NCI-H146 (cell line): ENCODE measurements at regions not wholly inside any gene's neighbourhood (a gene's known extent, or its start where the extent isn't known, plus 50 kb on each side); places are given as distances from the start of the nearest gene placed in this dataset.
"Not testable (repeated sequence)": the region's sequence is repeated elsewhere in the genome, so short reads cannot be mapped to it uniquely, and the experiment has no call there.

Experiments
- DNase-seq: peaks from one replicate; lab custom pipeline; 2025; lab: John Stamatoyannopoulos, UW

DNA sequence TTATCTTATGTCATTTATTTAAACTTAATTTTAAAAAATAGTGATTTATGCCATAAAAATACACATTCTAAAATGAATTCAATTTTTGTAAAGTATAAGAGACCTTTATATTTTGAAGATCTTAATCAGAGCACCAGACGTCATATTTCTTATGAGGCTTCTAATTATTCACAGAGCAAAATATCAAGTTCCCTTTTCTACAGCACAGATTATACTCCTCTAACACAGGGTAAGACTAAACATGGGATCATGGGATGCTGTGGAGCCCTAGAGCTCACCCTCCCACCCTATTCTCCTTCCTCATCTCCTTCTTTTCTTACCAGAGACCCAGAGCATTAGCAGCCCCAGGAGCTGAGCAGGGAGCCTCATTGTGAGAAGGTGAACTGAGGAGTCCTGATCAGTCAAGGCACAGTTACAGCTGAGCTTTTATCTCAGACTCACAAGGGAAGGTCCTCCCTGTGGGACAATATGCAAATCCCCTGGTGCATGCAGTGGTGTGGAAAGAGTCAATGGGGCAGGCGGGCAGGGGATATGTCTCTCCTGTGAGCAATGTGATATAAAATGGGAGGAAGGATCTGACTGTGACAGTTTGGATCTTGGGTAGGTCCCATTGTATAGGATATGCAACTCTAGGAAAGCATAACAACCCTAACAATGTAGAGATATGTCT is 530.7 kb downstream of the RPIA start:
- DNase-seq = not testable (repeated sequence)

DNA sequence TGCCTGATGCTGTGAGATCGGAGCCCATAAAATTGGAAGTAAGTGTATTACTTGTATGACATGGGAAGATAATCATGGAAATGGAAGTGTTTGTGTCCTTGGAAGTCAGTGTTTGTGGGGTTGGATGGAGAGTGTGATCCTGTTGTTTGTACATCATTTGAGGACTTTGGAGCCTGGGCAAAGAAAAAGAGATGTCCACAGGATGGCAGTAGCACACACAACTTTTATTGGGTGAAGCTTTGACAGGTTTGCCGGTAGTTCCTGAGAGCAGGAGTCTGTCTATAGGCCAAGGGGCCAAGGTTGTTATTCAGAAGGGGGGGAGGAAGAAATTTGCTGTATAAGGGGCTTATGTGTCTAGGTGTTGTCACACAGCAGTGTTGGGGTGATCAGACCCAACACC is 533.3 kb downstream of the RPIA start:
- DNase-seq = not testable (repeated sequence)

DNA sequence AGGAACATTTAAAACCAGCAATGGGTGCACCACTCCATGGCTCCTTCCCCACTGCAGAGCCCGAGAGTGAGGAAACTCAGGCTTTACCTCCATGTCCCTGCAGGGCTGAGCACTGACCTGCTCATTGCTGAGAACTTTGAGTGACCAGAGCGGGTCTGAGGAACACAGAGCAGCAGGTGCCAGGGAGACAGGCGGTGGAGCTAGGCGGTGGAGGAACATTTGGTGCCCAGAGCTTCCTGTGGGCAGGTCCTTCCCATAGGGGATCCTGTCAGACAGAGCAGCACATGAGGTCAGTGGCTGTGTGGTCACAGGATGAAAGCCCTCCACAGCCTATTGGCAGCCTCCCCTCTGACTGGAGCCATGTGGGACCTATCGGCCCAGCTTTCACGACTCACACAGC is 538.5 kb downstream of the RPIA start:
- not testable (repeated sequence) for DNase-seq

DNA sequence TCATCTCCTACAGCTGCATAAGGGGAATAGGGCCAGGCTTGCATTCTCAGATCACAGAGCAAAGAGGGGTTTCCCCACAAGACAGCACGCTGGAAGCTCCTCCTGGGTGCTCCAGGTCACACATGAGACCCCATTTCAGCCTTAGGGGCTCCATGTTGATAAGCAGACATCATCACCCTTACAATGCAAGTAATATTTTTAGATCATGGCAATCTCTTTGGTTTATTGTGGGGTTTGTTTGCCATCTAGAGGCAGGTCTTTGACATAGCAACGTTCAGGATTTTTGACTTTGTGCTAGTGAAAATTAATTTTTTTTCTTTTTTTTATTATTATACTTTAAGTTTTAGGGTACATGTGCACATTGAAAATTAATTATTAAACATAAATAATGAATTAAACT is 539.8 kb downstream of the RPIA start:
- not testable (repeated sequence) for DNase-seq

DNA sequence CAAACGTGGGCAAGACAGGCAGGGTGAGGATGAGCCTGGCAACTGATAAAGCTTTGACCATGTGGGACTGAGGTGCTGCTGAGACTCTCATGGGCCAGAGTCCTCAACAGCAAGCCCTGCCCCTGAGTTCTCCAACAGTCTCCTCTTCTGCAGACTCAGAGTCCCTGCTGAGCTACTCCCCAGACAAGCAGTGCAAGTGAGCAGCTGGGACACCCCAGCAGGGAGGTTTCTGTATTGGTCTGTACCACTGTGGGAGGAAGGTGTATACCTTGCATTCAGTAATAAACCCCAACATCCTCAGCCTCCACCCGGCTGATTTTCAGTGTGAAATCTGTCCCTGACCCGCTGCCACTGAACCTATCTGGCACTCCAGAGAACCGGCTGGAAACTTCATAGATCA is 542.5 kb downstream of the RPIA start:
- not testable (repeated sequence) for DNase-seq

DNA sequence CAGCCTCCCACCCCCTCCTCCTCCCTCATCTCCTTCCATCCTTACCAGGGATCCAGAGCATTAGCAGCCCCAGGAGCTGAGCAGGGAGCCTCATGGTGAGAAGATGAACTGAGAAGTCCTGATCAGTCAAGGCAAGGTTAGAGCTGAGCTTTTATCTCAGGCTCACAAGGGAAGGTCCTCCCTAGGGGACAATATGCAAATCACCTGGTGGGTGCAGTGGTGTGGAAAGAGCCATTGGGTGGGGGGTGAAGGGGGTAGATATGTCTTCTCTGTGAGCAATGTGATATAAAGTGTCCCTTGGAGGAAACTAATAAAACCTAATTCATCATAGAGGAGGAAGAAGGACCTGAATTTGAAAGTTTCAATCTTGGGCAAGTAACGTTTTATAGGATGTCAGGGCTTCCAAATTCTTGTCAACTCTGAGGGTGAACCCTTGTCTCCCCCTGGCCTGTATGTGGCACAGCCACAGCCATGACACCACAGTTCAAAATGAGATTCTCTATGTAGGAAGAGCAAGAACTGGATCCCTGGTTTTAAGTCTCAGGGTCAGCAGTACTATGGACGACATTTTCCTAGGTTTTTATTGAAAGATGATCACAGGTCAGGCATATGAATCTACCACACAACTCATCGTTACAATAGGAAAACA is 543.5 kb downstream of the RPIA start:
- not testable (repeated sequence) for DNase-seq

DNA sequence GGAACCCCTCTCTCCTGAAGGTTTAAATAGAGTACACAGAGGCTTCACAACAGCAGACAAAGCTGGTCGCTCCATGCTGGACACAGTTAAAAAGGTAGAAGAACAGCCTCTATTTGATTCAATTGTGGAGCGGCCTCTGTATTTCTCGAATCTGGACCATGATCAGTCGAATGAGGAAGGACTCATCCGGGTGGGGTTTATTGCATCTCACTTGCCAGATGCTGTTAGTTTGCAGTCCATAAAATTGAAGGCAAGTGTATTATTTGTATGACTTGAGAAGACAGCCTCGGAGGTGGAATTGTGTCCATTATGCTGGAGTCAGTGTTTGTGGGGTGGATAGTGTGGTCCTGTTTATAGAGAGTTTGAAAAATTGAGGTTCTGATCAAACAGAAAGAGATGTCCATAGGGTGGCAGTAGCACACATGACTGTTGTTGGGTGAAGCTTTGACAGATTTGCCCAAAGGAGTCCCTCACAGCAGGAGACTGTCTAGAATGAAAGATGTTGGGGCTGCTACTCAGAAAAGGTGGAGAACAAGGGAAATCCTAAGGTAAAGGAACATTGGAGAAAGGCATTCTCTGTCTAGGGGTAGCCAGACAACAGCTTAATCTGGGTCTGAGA is 545.5 kb downstream of the RPIA start:
- not testable (repeated sequence) for DNase-seq

DNA sequence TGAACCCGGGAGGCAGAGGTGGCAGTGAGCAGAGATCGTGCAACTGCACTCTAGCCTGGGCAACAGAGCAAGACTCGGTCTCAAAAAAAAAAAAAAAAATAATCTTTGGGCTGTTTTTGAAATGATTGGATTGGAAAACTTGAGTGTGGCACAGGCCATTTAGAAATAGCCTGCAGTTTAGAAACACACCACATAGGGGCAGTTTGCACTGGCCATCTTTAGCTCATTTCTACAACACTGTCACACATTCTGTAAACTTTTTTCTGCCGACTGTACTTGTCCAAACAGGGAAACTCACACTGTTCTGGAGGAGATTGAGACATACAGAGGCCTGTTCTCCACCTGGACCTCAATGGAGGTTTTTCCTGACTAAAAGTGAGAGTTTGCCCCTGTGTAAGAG is 546.3 kb downstream of the RPIA start:
- not testable (repeated sequence) for DNase-seq

DNA sequence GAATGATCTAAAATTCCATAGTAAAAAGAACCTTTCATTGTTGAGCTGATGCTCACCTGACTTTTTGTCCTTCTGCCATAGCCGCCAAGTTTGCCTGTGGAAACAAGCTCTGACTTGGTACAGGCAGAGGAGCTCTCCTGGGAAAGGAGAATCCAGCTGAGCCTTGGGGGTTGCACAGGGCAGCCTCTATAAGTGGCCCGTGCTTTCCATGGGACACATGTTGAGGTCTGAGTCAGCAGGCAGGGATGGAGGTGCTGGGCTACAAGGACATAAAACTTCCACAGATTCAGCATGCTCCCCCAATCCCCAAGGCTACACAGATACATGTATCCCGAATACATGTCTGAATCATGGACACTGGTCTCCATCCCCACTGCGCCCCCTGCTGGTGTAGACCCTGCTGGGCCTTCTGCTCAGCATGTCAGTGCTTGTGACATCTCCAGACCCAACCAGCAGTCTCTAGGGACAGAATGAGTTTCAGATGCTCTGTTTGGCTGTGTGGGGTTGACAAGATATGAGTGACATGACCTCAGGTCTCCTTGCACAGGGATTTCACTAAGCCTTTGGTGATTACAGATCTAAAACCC is 551.7 kb downstream of the RPIA start:
- DNase-seq = not testable (repeated sequence)

DNA sequence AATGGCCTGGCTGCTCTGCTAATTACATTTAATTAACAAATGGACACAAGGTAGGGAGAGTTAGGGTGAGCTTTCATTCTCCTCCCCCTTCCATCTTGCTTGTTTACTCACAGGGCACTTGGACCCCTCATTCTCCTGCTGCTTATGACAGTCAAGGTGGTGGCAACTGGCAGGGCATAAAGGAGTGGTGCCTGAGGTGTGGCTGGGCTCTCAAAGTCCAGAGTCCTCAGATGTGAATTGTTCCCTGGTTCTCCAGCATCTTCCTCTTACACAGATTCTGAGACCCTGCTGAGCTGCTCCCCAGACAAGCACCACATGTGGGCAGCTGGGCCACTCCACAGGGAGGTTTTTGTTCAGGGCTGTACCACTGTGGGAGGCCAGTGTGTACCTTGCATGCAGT is 552.9 kb downstream of the RPIA start:
- DNase-seq = not testable (repeated sequence)

DNA sequence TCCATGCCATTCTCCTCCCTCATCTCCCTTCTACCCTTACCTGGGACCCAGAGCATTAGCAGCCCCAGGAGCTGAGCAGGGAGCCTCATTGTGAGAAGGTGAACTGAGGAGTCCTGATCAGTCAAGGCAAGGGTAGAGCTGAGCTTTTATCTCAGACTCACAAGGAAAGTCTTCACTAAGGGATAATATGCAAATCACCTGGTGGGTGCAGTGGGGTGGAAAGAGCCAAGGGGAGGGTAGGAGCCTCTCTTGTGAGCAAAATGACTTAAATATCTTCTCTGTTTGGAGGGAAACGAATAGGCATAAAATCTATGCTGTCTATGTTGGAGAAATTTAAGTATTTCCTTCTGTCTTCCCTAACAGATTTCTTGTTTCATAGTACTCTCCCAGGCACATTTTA is 554.0 kb downstream of the RPIA start:
- not testable (repeated sequence) for DNase-seq

DNA sequence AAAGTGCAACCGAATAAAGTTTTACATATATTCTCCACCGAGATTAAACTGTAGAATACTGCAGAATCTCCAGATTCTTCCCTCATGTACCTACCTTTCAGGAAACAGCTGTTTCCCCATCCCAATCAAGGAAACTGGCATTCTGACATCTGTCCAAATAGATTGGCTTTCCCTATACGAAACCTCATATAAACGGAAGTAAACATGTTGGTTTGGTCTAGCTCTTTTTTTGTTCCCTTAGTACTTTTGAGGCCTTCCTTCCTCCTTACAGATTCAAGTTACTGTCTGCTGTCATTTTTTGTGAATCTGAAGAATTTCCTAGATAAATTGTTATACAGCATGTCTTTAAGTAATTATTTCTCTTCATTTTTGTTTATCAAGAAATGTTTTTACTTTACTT is 554.6 kb downstream of the RPIA start:
- not testable (repeated sequence) for DNase-seq

DNA sequence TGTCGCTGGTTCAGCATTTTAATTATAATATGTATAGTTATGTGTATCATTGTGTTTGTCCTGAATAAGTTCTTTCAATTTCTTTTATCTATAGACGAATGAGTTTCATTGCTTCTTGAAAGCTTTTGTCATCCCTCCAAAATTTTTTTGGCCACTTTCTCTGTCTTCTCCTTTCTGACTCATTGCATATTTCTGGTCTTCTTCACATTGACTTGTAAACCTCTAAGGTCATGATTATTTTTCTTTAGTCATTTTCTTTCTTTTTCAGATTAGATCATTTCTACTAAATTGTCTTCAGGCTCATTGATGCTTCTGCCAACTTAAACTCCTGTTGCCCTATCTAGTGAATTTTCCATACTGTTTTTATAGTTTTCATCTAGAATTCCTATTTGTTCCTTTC is 555.1 kb downstream of the RPIA start:
- DNase-seq = not testable (repeated sequence)

DNA sequence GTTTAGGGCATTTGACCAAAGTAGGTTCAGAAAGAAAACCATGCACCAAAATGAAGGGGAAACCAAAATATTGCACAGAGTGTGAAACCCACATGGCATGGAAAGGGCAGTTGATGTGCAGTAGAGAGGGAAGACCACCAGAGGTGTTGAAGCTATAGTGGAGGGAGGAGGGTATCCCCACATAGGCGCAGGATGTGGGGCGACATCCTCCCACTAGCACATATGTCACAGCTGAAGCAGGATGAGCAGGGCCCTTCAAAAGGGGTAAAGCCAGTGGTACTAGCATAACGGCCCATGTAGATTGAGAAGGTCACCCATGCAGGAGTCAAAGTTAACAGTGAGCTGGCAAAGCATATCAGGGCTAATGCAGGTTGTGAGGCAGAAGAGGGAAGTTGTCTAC is 563.5 kb downstream of the RPIA start:
- not testable (repeated sequence) for DNase-seq

DNA sequence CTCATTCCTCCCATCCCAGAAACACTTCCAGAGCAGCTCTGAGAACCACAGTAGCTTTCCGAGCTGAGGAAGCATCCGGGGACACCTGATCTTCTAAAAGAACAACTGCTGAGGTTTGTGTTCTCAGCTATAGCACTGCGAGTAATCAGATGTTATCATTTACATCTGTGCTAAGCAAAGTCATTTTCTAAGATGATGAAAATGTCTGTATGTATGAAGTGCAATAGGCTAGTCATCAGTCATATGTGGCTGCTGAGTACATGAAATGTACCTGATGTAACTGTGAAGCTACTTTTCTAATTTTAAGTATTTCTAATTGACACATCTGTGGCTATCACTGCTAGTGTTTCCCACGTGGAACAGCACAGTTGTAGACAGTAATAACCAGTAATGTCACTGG is 582.0 kb downstream of the RPIA start:
- DNase-seq = not testable (repeated sequence)

DNA sequence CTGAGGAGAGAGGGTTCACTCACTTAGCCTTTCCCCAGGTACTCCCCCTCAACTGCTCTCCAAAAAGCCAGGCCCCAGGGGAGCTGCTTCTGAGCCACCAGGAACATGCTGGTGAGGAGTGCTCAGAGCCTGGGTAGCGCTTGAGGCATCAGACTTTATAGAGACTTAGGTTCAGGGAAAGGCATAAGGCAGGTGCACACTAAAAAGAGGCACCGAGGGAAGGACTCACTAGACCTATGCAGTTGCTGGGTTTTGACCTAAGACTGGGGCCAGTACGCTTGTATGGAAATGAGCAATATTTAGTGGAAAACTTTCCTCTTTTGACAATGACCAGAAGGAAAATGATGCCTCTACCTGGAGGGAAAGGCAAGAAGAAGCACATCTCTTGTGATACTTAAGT is 589.1 kb downstream of the RPIA start:
- DNase-seq = not testable (repeated sequence)

DNA sequence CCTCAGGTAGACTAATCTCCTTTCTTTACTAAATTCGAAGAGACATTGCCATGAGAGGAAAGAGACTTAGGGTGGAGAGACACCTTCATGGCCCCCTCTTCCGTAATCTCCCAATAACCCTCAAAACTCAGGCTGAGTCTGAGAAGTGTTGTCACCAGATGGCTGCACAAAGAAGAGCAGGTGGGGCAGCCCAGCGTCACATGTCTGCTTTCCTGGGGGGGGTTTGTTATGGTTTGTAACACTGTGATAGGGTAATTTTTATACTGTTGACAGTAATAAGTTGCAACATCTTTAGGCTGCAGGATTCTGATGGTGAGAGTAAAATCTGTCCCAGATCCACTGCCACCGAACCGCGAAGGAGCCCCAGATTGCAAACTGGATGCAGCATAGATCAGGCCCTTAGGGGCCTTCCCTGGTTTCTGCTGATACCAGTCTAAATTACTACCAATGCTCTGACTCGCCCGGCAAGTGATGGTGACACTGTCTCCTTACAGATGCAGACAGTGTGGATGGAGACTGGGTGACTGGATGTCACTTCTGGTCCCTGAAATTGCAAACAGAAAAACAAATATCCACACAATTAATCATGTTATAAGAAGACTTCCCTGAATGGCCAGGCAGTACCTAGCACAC is 595.1 kb downstream of the RPIA start:
- DNase-seq = not testable (repeated sequence)

DNA sequence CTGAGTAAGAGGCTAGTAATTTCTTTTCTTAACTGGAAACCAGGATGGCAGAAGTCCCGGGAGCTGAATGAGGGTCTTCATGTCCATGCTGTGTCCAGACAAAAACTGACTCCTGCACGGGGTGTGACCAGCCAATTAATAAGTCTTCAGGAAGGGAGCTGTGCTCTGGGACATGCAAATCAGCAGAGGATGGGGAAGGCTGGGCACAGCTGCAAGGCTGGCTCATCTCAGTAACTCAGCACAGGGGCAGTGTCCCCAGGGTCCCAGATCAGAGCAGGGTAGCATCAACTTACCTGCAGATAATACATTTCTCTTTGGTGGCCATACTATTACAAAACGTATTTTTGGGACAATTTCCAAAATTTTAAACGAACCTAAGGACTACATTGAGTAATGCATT is 595.6 kb downstream of the RPIA start:
- not testable (repeated sequence) for DNase-seq

DNA sequence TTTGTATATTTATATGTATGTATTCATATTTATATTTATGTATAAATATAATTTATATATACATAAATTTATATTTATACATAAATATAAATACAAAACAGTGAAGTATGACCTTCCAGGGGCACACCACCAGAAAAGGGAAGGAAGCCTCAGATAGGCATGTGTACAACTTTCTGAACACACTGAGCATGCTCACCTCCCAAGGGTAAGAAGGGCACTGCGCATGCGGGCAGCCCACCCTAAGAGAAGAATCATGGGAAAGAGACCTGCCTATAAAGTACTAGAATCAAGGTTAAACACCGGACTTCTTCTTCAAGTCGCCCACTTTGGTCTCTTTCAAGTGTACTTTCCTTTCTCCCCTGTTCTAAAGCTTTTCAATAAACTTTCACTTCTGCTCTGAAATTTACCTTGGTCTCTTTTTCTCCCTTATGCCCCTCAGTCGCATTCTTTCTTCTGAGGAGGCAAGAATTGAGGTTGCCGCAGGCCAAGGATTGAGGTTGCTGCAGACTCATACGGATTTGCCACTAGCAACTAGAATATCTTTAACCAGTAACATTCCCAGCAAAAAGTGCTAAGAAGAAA is 600.3 kb downstream of the RPIA start:
- not testable (repeated sequence) for DNase-seq

DNA sequence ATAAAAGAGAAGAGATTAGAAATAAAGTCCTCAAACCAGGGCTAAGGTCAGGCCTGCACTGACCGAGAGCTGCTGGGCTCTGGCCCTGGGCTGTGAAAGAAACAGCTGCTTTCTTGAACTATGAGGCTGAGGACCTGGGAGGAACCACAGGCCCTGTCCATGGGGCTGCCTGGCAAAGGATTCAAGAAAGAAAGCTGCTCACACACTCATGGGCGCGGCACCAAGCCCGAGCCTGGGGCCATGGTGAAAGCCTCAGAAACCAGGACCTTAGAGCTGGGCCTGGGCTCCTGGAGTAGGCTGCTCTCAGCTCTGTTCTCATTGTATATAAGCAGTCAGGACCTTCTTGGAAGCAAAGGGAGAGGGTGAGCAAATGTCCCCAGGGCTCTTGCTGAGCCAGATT is 601.9 kb downstream of the RPIA start:
- not testable (repeated sequence) for DNase-seq

DNA sequence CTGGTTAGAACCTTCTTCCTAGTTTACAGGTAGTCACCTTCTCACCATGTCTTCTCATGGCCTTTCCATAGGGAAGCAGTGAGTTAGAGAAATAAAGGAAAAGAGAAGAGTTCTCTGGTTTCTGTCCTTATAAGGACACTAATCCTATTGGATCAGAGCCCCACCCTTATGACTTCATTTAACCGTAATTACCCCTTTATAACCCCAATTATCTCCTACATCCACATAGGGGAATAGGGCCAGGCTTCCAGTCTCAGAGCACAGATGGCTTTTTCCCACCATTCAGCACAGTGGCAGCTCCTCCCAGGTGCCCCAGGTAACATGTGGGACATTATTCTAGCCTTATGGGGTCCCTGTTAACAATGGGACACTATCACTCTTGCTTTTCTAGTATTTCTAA is 602.9 kb downstream of the RPIA start:
- DNase-seq = not testable (repeated sequence)

DNA sequence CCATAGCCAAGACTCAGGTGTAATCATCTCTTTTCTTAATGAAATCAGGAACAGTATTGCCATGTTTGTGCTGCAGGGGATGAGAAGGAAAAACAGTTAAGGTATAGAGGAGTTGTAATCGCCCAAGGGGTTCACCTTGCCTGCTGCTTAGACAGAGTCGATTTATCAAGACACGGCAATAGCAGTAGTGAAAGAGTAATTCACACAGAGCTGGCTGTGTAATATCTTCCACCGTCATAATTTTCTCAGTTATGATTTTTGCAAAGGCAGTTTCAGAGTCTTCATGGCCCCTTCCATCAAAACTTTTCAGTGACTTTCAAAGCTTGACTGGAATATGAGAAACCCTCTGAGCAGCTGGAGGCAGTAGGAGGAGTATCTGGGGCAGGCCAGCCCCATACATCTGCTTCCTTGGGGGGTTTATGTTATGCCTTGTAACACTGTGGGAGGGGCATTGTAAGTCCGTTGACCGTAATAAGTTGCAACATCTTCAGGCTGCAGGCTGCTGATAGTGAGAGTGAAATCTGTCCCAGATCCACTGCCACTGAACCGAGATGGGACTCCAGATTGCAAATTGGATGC is 605.4 kb downstream of the RPIA start:
- not testable (repeated sequence) for DNase-seq
